AG09309 (cell line): ENCODE measurements at regions not wholly inside any gene's neighbourhood (a gene's known extent, or its start where the extent isn't known, plus 50 kb on each side); places are given as distances from the start of the nearest gene placed in this dataset.
"Not testable (repeated sequence)": the region's sequence is repeated elsewhere in the genome, so short reads cannot be mapped to it uniquely, and the experiment has no call there.

Experiments
- DNase-seq: peaks from one replicate; pipeline ENCODE4 v3.0.0-alpha.2; 2010; ENCODE audit warnings: low read depth
- H3K4me3 ChIP-seq: 2 replicates; pipeline ENCODE4 v1.5.1; 2011; ENCODE audit warnings: mild to moderate bottlenecking, low read depth, low read length, moderate library complexity; ENCODE audit not compliant: control insufficient read depth
- TF ChIP-seq, protein P1 (sequence below): IDR thresholded peaks from 2 replicates; pipeline ENCODE4 v1.5.1; 2011; ENCODE audit warnings: mild to moderate bottlenecking, low read depth, low read length, inconsistent platforms; ENCODE audit not compliant: insufficient read depth, control insufficient read depth; ENCODE audit errors: missing control alignments

DNA sequence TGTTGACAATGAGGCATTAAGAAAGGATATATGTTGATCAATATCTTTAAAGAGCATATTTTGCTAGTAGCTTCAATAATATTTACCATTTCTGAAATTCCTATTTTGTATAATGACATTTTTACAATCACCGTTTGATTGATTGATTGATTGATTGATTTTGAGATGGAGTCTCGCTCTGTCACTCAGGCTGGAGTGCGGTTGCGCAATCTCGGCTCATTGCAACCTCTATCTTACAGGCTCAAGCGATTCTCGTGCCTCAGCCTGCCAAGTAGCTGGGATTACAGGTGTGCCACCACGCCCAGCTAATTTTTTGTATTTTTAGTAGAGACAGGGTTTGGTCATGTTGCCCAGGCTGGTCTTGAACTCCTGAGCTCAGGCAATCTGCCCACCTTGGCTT is 150.9 kb upstream of the TEX13D start:
- H3K4me3 ChIP-seq = not testable (repeated sequence)

GRCh38 chrX:124190440-124190839 is 142.0 kb upstream of the TEX13D start:
- H3K4me3 ChIP-seq = no peak overlapping the region
- no peak for DNase-seq
- TF ChIP-seq, protein P1, sequence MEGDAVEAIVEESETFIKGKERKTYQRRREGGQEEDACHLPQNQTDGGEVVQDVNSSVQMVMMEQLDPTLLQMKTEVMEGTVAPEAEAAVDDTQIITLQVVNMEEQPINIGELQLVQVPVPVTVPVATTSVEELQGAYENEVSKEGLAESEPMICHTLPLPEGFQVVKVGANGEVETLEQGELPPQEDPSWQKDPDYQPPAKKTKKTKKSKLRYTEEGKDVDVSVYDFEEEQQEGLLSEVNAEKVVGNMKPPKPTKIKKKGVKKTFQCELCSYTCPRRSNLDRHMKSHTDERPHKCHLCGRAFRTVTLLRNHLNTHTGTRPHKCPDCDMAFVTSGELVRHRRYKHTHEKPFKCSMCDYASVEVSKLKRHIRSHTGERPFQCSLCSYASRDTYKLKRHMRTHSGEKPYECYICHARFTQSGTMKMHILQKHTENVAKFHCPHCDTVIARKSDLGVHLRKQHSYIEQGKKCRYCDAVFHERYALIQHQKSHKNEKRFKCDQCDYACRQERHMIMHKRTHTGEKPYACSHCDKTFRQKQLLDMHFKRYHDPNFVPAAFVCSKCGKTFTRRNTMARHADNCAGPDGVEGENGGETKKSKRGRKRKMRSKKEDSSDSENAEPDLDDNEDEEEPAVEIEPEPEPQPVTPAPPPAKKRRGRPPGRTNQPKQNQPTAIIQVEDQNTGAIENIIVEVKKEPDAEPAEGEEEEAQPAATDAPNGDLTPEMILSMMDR = no peak

More for the DNA sequence above, 150.9 kb upstream of the TEX13D start:
- not testable (repeated sequence) for DNase-seq

GRCh38 chrX:124194199-124194598 is 138.3 kb upstream of the TEX13D start:
- no peak overlapping the region for H3K4me3 ChIP-seq
- no peak for DNase-seq
- TF ChIP-seq, protein P1 = no peak

GRCh38 chrX:124194901-124195300 is 137.6 kb upstream of the TEX13D start:
- no peak overlapping the region for H3K4me3 ChIP-seq
- TF ChIP-seq, protein P1 = no peak
- no peak for DNase-seq

DNA sequence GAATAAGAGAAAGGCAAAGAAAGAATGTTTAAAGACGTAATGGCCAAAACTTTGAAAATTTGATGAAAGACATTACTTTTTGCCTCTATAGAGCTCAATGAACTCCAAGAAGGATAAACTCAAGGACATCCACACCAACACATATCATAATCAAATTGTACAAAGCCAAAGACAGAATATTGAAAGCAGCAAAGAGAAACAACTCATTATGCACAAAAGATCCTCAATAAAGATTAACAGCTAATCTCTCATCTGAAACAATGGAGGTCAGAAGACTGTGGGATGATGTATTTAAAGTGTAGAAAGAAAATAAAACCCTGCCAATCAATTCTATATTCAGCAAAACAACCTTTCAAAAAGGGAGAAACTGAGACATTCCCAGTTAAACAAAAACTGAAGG is 129.1 kb upstream of the TEX13D start:
- H3K4me3 ChIP-seq = no peak overlapping the region
- TF ChIP-seq, protein P1 = no peak
- DNase-seq = no peak

DNA sequence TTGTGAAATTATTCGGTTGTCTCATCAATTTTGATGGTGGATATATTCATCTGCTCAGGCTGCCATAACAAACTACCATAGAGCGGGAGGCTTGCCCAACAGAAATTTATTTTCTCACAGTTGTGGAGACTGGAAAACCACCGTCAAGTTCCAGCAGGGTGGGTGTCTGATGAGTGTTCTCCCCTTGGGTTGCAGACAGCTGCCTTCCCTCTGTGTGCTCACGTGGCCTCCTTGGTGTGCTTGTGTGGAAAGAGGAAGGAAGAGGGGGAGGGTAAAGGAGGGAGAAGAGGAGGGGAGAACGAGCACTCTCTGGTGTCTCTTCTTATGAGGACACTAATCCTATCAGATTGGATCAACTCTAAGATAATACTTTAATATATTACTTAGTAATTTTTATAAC is 123.8 kb upstream of the TEX13D start:
- TF ChIP-seq, protein P1 = no peak
- no peak overlapping the region for H3K4me3 ChIP-seq
- no peak for DNase-seq

GRCh38 chrX:124209792-124210576 is 122.5 kb upstream of the TEX13D start:
- DNase-seq = no peak
- TF ChIP-seq, protein P1 = no peak
- H3K4me3 ChIP-seq = no peak overlapping the region
